GM21447 (cell line): ENCODE measurements at regions not wholly inside any gene's neighbourhood (a gene's known extent, or its start where the extent isn't known, plus 50 kb on each side); places are given as distances from the start of the nearest gene placed in this dataset.
"Not testable (repeated sequence)": the region's sequence is repeated elsewhere in the genome, so short reads cannot be mapped to it uniquely, and the experiment has no call there.

Experiments used
- ATAC-seq: cut with Tn5 transposase; IDR thresholded peaks from one replicate; pipeline ENCODE4 v1.9.1; 2021; ENCODE audit not compliant: unreplicated experiment

DNA sequence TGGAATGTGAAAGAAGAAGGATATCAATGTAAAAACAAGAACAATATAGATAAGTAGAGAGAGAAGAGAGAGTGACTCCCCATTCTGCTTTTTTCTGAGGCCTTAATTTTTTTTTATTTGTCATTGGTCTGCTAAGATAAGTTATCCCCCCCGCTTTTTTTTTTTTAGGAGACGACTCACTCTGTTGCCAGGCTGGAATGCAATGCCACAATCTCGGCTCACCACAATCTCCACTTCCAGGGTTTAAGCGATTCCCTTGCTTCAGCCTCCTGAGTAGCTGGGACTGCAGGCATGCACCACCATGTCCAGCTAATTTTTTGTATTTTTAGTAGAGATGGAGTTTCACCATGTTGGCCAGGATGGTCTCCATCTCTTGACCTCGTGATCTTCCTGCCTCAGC lies 677.0 kb downstream of the MAFB start:
- not testable (repeated sequence) for ATAC-seq

DNA sequence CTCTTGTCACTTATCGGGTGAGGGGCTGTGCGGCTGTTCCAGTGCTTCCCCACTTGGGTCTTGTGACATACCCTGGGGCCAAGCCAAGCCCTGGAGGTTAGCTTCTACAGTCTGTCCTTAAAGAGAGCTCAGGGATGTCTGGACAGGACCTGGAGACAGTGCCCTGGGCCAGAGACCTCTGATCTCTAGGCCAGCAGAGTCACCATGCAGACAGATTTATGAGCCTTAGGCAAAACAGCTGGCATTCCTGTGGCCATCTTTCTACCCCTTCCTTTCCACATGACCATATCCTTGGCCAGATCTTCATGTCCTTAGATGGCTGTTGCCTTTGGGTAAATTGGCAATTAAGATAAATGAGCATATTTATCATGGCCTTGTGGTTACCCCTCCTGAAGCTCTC lies 678.6 kb downstream of the MAFB start:
- no peak for ATAC-seq

DNA sequence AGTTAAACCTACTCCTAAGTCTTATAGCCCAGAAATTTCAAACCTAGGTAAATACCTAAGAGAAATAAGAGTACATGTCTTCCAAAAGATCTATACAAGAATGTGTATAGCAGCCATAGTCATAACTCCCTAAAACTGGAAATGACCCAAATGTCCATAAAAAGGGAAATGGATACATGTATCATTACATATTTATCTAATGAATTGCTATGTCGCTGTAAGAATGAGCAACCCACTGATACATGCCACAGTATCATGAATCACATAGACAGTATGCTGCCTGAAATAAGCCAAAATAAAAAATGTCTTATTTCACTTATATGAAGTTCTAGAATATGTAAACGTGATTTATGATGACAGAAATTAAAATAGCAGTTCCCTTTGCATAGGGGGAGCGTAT lies 679.5 kb downstream of the MAFB start:
- ATAC-seq, result no peak

DNA sequence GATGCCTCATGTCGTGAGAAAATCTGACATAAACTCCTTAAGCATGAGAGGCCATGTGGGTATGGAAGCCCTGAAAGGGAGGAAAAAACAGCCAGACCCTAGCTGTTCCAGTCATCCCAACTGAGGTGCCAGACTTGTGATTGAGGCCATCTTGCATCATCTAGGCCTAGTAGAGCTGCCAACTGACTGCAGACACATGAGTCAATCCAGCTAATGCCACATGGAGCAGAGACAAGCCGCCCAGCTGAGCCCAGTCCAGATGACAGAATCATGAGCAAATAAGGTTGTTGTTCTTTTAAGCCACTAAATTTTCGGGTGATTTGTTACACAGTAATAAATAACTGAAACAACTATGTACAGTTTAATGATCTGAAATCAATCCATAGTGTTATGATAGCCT lies 680.9 kb downstream of the MAFB start:
- ATAC-seq, result no peak

DNA sequence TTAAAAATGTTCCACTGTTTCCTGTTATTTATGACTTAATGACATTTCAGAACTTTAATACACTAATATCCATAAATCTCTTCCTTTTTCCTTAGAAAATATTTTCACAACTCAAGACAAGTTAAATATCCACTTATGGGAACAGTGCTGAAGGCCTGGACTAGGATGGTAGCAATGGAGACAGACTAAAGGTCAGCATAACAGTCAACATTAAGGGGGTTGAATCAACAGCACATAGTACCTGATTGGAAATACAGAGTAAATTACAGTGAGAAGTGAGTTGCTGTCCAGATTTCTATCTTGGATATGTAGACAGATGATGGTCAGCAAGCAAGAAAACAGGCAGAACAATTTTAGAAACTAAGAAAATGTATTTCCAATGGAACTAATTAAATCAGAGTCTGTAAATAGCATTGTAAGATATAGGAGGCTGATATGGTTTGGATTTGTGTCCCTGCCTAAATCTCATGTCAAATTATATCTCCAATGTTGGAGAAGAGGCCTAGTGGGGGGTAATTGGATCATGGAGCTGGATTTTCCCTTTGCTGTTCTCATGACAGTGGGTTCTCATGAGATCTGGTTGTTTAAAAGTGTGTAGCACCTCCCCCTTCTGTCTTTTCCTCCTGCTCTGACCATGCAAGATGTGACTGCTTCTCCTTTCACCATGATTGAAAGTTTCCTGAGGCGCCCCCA lies 682.7 kb downstream of the MAFB start:
- ATAC-seq, result no peak

DNA sequence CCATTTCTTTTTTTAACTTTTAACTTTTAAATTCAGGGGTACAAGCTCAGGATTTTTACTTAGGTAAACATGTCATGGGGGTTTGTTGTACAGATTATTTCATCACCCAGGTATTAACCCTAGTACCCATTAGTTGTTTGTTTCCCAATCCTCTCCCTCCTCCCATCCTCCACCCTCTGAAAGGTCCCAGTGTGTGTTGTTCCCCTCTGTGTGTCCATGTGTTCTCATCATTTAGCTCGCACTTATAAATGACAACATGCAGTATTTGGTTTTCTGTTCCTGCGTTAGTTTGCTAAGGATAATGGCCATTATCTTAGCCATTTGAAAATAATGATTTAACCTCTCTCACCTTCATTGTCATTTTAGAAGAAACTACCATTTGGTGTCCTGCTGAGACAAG lies 684.9 kb downstream of the MAFB start:
- ATAC-seq, result not testable (repeated sequence)

DNA sequence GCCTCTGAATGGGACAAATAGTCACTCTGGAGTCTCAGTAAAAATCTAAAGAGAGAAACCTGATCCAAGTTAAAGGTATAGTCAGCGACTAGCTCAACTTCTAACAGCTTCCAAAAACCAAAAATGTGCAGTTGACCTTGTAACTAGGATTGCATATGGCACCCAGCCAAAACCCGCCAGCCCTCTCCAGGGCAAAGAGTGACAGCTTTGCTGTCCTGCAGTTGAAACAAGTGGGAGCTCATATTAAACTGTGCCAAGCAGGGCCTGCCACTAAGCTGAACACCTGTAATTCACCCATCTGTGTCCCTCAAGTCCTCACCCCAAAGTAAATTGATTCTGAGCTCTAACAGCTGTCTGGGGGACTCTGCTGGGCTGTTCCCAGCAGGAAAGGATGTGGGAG lies 695.3 kb downstream of the MAFB start:
- no peak for ATAC-seq

DNA sequence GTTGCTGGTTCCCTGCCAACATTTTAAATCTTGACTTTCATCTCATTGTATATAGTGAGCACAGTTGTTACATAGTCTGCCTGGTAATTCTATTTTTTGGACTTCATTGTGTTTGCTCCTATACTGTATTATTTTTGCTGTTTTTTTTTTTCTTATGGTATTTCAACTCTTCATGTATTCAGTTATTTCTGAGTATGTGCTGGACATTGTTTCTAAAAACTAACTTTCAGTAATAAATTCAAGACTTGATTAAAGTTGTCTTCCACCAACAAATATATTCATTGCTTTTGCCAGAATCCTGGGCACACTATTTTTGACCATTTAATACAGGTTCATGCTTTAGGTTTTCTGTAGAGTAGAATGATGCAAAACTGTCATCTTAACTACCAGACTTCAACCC lies 698.3 kb downstream of the MAFB start:
- no peak for ATAC-seq

DNA sequence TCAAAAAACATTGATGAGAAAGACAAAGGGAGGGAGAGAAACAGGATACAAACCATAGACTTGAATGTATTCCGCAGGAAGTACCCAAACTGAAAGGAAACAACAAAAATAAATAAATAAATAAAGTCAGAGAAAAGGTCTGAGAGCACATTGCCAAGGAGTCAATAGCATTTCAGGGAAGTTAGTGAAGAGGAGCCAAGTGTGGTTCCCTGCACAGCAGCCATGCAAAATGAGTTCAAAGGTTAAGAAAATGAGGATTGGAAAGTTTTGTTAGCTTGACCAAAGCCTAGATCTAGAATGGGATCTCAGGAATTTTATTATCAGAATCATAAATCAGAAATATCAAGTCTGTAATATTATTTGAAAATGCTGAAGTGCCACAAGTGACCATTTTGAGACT lies 700.0 kb downstream of the MAFB start:
- no peak for ATAC-seq

DNA sequence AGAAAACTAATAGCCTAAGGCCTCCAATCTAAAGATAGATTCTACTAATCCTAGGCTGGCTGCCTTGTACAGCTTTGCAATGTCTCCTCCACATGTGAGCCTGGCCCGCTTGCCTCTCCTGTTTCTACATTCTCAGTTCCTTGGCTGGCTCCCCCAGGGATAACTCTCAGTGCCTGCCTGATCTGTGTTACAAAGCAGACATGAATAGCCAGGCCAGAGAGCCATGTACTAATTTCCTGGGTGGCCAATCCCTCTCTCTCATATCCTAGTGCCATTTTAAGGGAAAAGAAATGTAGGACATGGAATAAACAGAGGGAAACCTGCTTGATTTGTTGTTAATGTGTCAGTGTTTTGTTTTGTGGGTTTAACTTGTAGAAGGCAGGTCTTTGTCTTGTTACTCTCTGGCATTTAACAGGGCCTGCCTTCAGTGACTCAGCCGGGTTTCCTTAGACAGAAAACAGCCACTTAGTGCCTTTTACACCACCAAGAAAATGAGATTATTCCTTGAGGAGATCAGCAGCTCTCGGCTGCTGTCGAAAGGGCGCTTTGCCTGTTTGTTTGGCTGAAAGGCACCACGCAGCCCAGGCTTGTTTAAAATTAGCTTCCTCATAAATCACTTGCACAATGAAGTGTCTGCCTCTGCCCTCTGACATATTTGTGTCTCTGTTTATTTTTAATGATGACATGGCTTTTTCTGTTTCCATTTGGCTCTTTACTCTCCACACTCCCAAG lies 702.7 kb downstream of the MAFB start:
- no peak for ATAC-seq

DNA sequence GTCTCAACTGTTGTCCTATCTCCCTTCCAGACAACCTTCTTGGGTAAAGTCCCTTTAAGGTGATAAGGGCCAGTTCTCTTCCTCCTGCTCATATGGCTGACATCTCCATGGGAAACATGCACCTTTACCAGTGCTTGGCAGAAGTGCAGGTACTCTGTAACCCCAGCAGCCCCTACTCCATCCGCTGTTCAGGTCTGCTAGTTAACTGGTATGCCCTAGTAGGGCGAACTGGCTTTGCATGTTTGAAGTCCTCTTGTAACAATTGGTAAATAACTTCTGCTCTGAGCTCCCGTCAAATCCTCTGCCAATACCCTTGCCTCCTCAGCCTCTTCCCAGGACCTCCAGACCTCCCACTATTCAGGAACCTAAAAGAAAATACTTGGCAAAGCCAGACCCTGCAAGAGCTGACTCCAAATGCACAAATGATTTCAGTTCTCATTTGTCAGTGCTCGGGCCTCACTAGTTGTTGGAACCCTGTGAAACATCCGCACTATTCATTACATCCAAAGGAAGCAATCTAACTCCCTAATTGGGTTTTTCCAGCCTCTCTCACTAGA lies 703.7 kb downstream of the MAFB start:
- no peak for ATAC-seq

DNA sequence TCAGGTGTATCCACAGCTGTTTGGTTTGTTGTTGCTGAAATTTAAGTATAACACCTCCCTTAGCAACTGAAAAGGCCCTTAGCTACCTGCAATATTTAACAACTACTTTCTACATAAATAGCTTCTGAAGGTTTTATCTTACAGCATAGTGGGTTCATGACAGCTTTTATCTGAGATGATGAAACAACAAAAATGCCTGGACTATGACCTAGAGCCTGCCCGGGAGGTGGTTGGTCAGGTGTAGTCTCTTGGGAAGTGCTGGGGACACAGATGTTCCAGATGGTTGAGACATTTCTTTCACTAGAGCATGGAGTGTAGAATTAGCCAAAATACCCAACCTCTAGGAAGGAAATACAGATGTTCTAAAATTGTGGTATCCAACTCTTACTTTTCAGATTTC lies 705.4 kb downstream of the MAFB start:
- no peak for ATAC-seq

DNA sequence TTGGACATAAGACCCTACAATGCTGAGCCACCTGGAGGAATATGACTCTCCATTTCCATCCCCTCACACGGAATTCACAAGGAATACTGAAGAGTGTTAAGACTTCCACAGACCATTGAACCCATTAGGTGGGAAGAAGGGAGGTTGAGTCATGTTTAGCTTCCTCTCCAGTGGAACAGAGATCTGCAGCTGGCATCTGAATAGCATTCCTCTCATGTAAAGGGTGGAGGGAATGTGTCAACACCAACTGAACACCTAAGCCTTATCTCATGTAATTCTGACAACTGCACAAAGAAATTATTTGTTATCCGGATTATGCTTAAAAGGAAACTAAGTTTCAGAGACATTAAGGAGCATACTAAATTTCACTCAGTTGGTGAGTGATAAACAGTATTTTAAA lies 705.9 kb downstream of the MAFB start:
- ATAC-seq, result no peak

DNA sequence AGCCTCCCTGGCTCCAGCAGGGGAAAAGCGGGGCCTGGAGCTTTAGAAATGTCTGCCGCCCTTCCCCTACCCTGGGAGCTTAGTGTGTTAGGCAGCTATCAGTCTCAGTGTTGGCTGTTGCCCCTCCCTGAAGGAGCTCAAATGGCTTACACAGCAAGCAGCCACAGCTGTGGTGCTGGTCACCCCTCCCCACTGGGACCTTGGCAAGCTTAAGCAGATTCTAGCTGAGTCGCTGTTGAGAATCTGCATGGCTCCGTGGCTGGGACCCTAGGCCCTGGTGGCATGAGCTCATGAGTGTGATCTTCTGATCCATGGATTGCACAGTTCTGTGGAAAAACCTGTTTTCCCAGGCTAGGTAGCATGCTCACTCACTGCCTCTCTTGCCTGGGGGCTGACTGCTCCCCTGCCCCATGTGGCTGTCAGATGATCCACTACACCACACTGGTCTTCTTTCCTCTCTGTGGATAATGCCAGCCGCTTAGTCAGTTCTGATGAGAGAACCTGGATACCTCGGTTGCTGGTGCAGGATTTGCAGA lies 714.0 kb downstream of the MAFB start:
- ATAC-seq, result no peak

DNA sequence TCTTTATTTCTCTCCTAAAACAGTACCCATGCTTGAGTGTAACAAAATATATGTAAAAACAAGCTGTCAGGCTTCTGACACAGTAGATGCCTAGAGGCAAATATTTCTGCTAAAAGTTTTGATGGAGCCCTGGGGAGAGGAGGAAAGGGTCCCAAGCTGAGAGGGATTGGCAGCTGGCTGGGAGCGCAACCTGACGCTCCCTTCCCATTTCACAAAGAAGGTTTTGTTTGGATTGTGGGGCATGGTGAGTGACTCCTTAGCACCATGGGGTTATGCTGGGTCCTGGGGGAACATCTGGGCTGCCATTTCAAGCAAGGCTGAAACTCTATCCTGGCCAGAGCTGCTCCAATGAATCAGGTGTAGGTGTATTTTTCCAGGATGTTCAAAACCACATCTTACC lies 720.5 kb downstream of the MAFB start:
- no peak for ATAC-seq

DNA sequence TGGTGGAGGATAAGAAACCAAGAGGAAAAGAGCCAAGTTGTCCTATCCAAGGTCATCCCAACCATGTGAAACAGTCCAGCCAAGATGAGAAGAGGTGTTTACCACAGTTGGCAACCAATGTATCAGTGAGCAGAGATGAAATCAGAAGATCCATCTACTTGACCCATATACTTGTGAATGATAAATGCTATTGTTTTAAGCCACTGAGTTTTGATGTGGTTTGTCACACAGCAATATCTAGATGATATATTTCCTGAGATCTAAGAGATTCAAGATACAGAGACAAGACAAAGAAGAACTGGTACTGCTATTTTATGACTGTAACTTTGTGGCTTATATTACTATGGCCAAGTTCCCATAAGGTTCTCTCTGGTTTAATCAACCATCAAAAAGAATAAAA lies 721.2 kb downstream of the MAFB start:
- ATAC-seq, result no peak

DNA sequence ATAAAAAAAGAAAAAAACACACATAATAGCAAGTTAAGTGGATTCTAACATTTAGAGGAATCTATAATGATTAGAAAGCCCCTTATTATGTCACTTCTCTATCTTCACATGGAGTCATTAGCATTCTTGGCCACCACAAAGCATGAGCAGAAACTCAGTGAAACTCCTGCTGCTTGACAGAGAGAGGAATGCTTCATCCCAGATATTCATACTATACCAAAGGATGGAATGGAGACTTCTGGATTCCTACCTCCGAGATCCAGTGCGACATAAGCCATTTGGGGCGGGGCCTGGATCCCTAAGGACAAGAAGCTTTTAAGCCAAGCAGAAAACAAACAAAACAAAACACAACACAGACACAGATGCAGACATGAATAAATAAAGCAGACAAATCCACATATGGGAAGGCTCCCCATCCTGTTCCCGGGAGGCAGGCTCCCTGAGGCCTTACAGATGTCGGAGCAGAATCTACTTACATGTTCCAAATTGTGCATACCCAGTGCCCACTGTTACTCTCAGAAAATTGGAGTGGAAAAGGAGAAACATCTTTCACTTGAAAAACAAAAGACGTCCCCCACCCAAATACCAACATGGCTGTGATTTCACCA lies 727.3 kb downstream of the MAFB start:
- no peak for ATAC-seq

DNA sequence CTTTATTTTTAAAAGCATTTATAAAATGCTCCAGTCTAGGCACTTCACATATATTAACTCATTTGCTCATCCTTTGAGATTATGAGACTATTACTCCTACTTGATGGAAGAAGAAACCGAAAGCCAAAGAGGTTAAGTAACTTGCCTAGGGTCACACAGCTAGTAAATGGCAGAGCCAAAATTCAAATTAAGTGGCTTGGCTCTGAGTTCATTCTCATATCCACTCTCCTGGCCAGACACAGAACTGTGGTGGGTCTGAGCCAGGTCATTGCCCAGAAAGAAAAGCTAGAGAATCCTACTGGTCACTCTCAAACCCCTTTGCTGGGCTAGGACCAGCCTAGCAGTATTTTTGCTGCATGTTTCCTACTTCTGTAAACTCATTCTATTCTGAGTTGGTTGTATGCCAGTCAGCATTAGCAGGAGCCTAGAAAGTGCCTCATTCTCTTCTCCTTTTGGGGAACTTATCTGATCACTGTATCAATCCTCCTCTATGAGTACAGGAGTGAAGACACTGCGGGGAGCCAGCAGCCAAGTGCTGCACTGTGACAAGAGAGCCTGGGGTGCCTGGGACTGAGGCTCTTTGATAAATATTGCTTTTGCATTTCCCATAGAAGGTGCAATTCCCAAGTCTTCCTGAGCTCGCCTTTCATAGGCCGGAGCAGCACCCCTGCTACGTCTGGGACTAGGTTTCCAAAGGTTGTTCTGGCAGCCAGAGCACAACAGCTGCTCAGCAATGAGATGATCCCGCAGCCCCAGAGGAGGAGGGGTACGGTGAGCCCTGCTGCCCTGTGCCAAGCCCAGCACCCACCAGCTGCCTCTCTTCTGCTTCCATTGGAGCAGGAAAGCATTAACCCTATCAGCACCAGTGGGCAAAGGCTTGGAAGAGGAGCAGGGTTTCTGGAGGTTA lies 728.3 kb downstream of the MAFB start:
- no peak for ATAC-seq

DNA sequence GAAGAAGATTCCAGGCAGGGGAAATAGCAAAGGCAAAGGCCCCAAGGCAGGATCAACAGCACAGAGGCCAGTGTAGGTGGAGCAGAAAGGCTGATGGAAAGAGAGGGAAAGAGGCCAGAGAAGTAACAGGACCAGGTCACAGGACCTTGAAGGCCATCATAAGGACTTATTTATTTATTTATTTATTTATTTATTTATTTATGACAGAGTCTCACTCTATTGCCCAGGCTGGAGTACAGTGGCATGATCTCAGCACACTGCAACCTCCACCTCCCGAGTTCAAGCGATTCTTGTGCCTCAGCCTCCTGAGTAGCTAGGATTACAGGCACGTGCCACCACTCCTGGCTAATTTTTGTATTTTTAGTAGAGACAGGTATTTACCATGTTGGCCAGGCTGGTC lies 731.1 kb downstream of the MAFB start:
- not testable (repeated sequence) for ATAC-seq

DNA sequence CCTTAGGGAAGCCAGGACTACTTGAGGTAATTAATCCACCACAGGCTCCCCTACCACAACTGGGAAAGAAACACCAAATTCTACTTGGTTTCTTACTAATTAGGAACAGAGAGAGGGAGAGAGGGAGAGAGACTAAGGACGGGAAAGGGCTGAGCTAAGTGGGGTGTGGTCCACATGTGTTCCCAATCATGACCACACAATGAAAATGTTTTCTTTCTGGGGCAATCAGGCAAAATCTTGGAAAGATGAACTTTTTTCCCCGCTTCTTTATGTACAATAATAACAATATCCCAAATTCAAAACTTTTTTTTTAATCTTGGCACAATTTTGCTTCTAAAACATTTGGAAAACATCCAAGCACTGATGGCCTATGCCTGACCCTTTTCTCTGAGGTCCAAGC lies 734.4 kb downstream of the MAFB start:
- no peak for ATAC-seq

DNA sequence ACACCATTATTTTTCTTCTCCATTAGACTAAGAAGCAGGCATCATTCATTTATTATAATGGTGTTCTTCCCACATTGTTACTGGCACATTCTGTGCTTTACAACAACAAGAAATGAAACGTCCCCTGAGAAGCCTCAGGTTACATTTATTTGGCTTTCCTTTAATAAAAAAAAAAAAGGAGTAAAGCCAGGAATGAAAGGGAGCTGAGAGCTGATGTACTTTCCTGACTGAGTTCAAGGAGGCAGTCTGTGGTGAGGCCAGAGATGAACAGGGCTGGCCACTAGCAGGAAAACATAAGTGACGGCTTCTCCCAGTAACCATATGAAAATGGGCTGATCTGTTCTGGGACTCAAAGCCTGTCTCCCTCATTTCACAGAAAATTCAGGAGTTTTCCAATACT lies 742.1 kb downstream of the MAFB start:
- ATAC-seq, result no peak
